Common myeloid progenitor, CD34-positive (primary cell): ENCODE measurements at regions not wholly inside any gene's neighbourhood (a gene's known extent, or its start where the extent isn't known, plus 50 kb on each side); places are given as distances from the start of the nearest gene placed in this dataset.

Experiments used
- CTCF ChIA-PET: fragments of 350-600 bp; sonication (Branson Sonifier 250); formaldehyde crosslinking; loops from one replicate; lab custom pipeline; 2021; ENCODE audit warnings: antibody characterized with exemption; lab: Charles Lee
- POLR2A ChIA-PET: fragments of 350-600 bp; sonication (Branson Sonifier 250); formaldehyde crosslinking; loops from one replicate; lab custom pipeline; 2021; ENCODE audit warnings: antibody characterized with exemption; lab: Charles Lee
- DNase-seq, 3 donors: peaks; one replicate each; pipeline versions ENCODE4 v3.0.0 to v3.0.0-alpha.2; 2013
- H3K27ac ChIP-seq, 2 experiments: 1 replicate in 1 of 2; 2 replicates in 1 of 2; pipeline ENCODE4 v1.7.0; 2013; ENCODE audit warnings: inconsistent platforms in 2 of 2, low read length in 2 of 2, mild to moderate bottlenecking in 2 of 2, low read depth in 1 of 2, moderate library complexity in 1 of 2; ENCODE audit not compliant: severe bottlenecking in 2 of 2, insufficient read depth in 1 of 2, poor library complexity in 1 of 2
- H3K27me3 ChIP-seq, 5 experiments: replicated peaks in 2 of 5; 1 replicate in 3 of 5; 2 replicates in 2 of 5; pipeline versions ENCODE4 v1.6.1 to v1.7.0; 2013; ENCODE audit warnings: low read length in 4 of 5, mild to moderate bottlenecking in 2 of 5, moderate library complexity in 2 of 5, inconsistent platforms in 1 of 5; ENCODE audit not compliant: insufficient read depth in 5 of 5, control insufficient read depth in 4 of 5
- H3K36me3 ChIP-seq, 4 experiments: 1 replicate in 2 of 4; 2 replicates in 2 of 4; pipeline versions ENCODE4 v1.6.1 to v1.7.0; 2013; ENCODE audit warnings: low read length in 3 of 4, control low read depth in 1 of 4, mild to moderate bottlenecking in 1 of 4; ENCODE audit not compliant: control insufficient read depth in 4 of 4, insufficient read depth in 4 of 4
- H3K4me1 ChIP-seq, 4 experiments: 1 replicate in 3 of 4; 2 replicates in 1 of 4; pipeline versions ENCODE4 v1.6.1 to v1.7.1; 2013; ENCODE audit warnings: low read length in 3 of 4, mild to moderate bottlenecking in 3 of 4, control low read depth in 1 of 4, inconsistent platforms in 1 of 4, moderate library complexity in 1 of 4; ENCODE audit not compliant: control insufficient read depth in 4 of 4, insufficient read depth in 4 of 4; ENCODE audit errors: control extremely low read depth in 1 of 4
- H3K4me3 ChIP-seq, 7 experiments: 1 replicate in 4 of 7; 2 replicates in 3 of 7; pipeline versions ENCODE4 v1.5.1 to v1.7.0; 2013; ENCODE audit warnings: mild to moderate bottlenecking in 7 of 7, low read length in 6 of 7, moderate library complexity in 6 of 7, inconsistent platforms in 2 of 7, low read depth in 2 of 7, control low read depth in 1 of 7; ENCODE audit not compliant: insufficient read depth in 4 of 7, control insufficient read depth in 1 of 7; ENCODE audit errors: extremely low read depth in 1 of 7
- H3K9me3 ChIP-seq, 5 experiments: 1 replicate in 4 of 5; 2 replicates in 1 of 5; pipeline versions ENCODE4 v1.6.1 to v1.7.1; 2013; ENCODE audit warnings: low read length in 4 of 5, mild to moderate bottlenecking in 2 of 5, inconsistent platforms in 1 of 5, low read depth in 1 of 5, moderate library complexity in 1 of 5; ENCODE audit not compliant: control insufficient read depth in 4 of 5, insufficient read depth in 2 of 5; ENCODE audit errors: control extremely low read depth in 1 of 5
- WGBS: methylation state at CpG from one replicate; pipeline ENCODE4 v1.1.5; 2013; ENCODE audit not compliant: insufficient coverage; 5-methylcytosine and 5-hydroxymethylcytosine counted together

DNA sequence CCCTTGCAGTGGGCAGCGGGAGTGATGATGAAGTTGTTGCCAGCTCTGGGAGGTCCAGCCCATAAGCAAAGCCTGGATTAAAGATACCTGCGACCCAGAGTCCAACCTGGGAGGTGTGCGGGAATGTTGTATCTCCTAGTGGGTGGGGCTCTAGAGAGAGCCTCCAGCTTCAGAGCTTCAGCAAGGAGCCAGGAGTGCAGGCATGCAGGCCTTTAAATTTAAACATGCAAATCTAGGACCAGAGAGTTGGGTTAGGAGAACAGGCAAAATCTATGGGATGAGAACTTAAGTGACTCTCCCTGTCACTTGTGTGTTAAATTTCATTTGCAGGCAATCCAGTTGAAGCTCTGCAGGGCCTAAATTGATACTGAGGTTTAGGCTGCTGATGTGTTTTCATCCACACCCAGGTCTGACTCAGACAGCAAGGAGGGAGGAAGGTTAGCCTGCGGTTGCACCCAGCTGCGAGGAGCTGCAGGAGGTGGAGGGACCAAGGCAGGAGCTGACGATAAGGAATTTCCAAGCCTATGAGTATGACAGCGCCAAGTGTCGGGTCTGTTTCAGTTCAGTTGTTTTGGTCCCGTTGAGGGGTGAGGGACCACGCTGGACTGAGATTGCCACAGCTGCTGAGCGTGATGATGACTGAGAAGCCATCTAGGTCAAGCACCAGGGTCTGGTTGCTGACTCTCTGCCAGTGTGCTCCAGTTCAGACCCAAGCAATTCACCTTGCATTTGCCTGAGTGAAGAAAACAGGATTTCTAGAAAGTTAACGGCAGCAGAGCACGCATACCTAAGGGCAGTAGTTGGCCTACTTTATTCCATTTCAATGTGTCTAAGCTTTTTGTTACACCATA is 243.0 kb downstream of the ICE1 start:
- WGBS: 92% methylated on average over 12 of the region's 13 CpGs
- no peaks in the 10 kb centered on the region for H3K9me3 ChIP-seq
- no peaks in the 10 kb centered on the region for H3K27me3 ChIP-seq
- H3K27ac ChIP-seq: no peak overlapping the region
- DNase-seq: no peak
- POLR2A ChIA-PET: no interaction called here
- CTCF ChIA-PET: no interaction called here
- no peaks in the 10 kb centered on the region for H3K36me3 ChIP-seq
- H3K4me1 ChIP-seq: no peaks in the 10 kb centered on the region
- H3K4me3 ChIP-seq: no peak overlapping the region

DNA sequence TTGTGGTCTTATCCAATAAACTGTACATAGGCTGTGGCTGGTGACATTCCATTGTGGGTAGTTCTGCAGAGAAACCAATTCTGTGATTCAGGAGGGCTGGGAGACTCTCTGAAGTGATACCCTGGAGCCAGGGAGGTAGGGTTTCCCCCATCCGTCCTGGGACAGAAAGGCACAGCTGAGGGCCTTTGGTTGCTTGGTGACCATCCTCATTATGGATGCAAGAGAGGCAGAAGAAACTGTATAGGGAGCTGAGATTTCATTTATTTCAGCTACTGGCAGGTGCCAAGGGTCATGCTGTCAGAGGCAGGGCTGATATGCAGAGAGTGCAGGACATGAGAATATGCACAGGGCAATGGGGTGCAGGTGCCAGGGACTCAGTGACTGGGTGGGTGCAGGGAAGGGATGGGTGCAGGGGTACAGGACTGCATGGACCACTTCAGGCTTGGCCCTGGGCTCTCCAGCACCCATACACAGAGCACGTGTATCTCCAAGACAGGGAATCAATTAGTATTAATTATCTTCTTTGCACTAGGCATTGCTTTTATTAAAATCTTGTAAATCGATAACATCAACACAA is 236.5 kb downstream of the ICE1 start:
- CTCF ChIA-PET: no interaction called here
- Histone ChIP-seq H3K27ac (no peak overlapping the region), H3K9me3 (no peaks in the 10 kb centered on the region), H3K4me1 (no peaks in the 10 kb centered on the region), H3K4me3 (no peak overlapping the region), H3K36me3 (no peaks in the 10 kb centered on the region), H3K27me3 (peaks cover 0 to 2% (median 0%) of the 10 kb centered on the region in 5 experiments)
- POLR2A ChIA-PET: no interaction called here
- WGBS: 83% methylated on average over 1 of the region's 3 CpGs
- no peak for DNase-seq

DNA sequence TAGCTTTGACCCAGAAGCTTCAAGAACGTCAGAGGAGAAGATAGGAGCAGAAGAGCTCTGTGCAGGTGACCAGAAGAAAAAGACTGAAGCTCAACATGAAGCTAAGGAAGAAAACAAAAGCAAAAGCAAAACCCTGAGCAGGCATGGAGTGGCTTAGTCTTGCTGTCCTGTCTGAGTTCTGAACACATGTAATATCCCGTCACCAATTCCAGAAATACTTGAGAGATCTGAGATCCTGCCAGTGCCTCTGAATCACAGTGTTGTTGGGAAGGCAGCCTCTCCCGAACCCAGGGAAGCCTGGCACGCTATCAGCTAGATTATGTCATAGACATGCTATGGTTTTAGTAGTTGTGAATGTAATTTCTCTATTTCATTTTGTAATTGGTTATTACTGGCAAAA is 235.7 kb downstream of the ICE1 start:
- H3K27ac ChIP-seq: no peak overlapping the region
- no peaks in the 10 kb centered on the region for H3K36me3 ChIP-seq
- H3K9me3 ChIP-seq: no peaks in the 10 kb centered on the region
- 75% methylated on average over 2 of the region's 4 CpGs for WGBS
- peaks cover 0 to 2% (median 0%) of the 10 kb centered on the region in 5 experiments for H3K27me3 ChIP-seq
- ChIA-PET CTCF (interaction anchor here (0.6 kb wide), 1 partner anchor 359 kb away, joined by 5 read pairs; no protein-coding TSS in a partner anchor), POLR2A (no interaction called here)
- no peak overlapping the region for H3K4me3 ChIP-seq
- DNase-seq: no peak
- H3K4me1 ChIP-seq: no peaks in the 10 kb centered on the region

DNA sequence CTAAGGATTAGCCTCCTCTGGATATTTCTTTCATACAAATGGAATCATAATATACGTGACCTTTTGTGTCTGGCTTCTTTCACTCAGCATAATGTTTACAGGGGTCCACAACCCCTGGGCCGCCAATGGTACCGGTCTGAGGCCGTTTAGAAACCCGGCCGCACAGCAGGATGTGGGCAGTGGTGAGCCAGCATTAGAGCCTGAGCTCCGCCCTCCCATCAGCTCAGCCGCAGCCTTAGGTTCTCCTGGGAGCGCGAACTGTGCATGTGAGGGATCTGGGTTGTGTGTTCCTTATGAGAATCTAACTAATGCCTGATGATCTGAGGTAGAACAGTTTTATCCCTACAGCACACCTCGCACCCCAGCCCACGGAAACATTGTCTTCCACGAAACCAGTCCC is 229.7 kb downstream of the ICE1 start:
- no peak for DNase-seq
- Histone ChIP-seq H3K4me3 (no peak overlapping the region), H3K36me3 (no peaks in the 10 kb centered on the region), H3K9me3 (no peaks in the 10 kb centered on the region), H3K27ac (no peak overlapping the region), H3K4me1 (no peaks in the 10 kb centered on the region), H3K27me3 (peaks cover 0 to 2% (median 0%) of the 10 kb centered on the region in 5 experiments)
- CTCF ChIA-PET: no interaction called here
- POLR2A ChIA-PET: no interaction called here
- 98% methylated on average over 10 of the region's 13 CpGs for WGBS

DNA sequence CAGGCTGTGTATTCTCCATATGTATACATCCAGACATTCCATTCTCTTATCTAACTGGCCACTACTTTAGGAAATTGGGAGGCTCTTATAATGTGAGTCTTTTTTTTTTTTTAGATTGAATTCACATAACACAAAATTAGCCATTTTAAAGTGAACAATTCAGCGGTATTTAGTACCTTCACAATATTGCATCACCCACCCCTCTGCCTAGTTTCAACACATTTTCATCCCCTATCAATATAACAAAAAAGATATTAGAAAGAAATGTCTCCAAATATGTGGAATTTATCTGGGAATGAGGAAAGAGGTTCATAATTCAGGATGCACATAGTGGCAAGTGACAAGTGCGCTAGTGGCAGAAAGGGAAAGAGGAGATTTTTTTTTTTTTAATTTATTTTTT is 228.5 kb downstream of the ICE1 start:
- no peaks in the 10 kb centered on the region for H3K9me3 ChIP-seq
- CTCF ChIA-PET: no interaction called here
- no peaks in the 10 kb centered on the region for H3K27me3 ChIP-seq
- POLR2A ChIA-PET: no interaction called here
- H3K4me1 ChIP-seq: no peaks in the 10 kb centered on the region
- no peaks in the 10 kb centered on the region for H3K36me3 ChIP-seq
- no peak for DNase-seq
- H3K4me3 ChIP-seq: no peak overlapping the region
- 100% methylated on average over 1 of the region's 2 CpGs for WGBS
- H3K27ac ChIP-seq: no peak overlapping the region

DNA sequence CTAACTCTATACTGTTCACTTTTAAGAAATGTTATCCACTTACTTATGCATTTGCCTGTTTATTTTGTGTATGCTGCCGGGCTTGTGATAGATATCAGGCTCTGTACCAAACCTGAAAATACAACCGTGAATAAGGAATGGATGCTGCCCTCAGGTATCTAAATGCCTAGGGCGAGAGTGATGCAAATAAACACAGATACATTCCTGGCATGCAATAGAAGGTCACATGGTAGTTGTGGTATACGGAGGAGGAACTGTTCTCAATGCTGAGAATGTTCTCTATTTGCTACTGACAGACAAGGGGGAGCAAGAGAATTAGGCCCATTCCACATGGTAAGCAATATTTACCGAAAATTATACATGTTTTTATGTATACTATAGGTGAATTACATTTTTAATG is 227.8 kb downstream of the ICE1 start:
- H3K27ac ChIP-seq: no peak overlapping the region
- H3K4me1 ChIP-seq: no peaks in the 10 kb centered on the region
- whole genome bisulfite sequencing: 73% methylated on average over 3 of the region's 5 CpGs
- no peak for DNase-seq
- H3K27me3 ChIP-seq: no peaks in the 10 kb centered on the region
- no peak overlapping the region for H3K4me3 ChIP-seq
- no peaks in the 10 kb centered on the region for H3K9me3 ChIP-seq
- POLR2A ChIA-PET: no interaction called here
- CTCF ChIA-PET: no interaction called here
- no peaks in the 10 kb centered on the region for H3K36me3 ChIP-seq

DNA sequence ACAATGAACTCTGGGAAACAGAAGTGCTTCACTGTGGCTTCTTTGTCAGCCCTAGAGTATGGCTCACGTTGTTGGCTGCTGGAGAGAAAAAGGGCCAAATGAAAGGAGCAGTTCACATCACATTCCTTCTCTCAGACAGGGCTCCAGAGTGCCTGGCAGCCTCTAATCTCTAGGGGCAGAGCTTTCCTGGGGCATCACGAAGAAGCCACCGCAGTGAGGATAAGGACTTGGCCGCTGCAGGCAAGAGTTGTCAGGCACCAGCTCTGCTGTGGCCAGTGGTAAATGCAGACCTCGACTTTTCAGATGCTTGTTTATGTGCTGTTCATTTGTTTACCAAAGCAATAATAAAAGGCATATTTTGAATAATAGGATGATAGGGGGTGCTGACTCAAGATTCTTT is 227.2 kb downstream of the ICE1 start:
- CTCF ChIA-PET: no interaction called here
- H3K27me3 ChIP-seq: no peaks in the 10 kb centered on the region
- H3K9me3 ChIP-seq: no peaks in the 10 kb centered on the region
- no peaks in the 10 kb centered on the region for H3K4me1 ChIP-seq
- no peaks in the 10 kb centered on the region for H3K36me3 ChIP-seq
- 80% methylated on average over 5 of the region's 5 CpGs for WGBS
- POLR2A ChIA-PET: no interaction called here
- no peak for DNase-seq
- no peak overlapping the region for H3K4me3 ChIP-seq
- no peak overlapping the region for H3K27ac ChIP-seq
